Mesodermal cell (in vitro differentiated cells): ENCODE measurements at regions not wholly inside any gene's neighbourhood (a gene's known extent, or its start where the extent isn't known, plus 50 kb on each side); places are given as distances from the start of the nearest gene placed in this dataset.

Source experiments
- H3K27ac ChIP-seq: 2 replicates; pipeline ENCODE4 v1.7.0; 2013; ENCODE audit warnings: mild to moderate bottlenecking, low read depth, low read length, moderate library complexity; ENCODE audit not compliant: severe bottlenecking
- H3K36me3 ChIP-seq: 2 replicates; pipeline ENCODE4 v1.7.1; 2013; ENCODE audit warnings: mild to moderate bottlenecking, low read length, moderate library complexity; ENCODE audit not compliant: control insufficient read depth, insufficient read depth
- H3K4me1 ChIP-seq: one replicate; pipeline ENCODE4 v1.7.1; 2013; ENCODE audit warnings: mild to moderate bottlenecking, low read length; ENCODE audit not compliant: insufficient read depth, control insufficient read depth, poor library complexity, severe bottlenecking
- H3K4me3 ChIP-seq: 2 replicates; pipeline ENCODE4 v1.7.0; 2013; ENCODE audit warnings: low read length, control low read depth, mild to moderate bottlenecking; ENCODE audit not compliant: insufficient read depth, poor library complexity, severe bottlenecking; ENCODE audit errors: extremely low read depth
- H3K9me3 ChIP-seq: 2 replicates; pipeline ENCODE4 v1.7.1; 2013; ENCODE audit warnings: mild to moderate bottlenecking, low read length, moderate library complexity; ENCODE audit not compliant: control insufficient read depth
- WGBS, 2 experiments: methylation state at CpG; one replicate each; pipeline ENCODE4 v1.1.5; 2013; ENCODE audit warnings: missing lambda C conversion rate in 2 of 2; ENCODE audit not compliant: insufficient coverage in 2 of 2; 5-methylcytosine and 5-hydroxymethylcytosine counted together

- Histone ChIP-seq H3K27ac (no peak overlapping the region), H3K36me3 (no peaks in the 10 kb centered on the region)
- 86 to 100% methylated on average over 1 to 2 of the region's 3 CpGs for WGBS, 2 experiments
These were observed 1074.6 kb upstream of the RBFOX1 start for GRCh38 chr16:6258056-6258455.

DNA sequence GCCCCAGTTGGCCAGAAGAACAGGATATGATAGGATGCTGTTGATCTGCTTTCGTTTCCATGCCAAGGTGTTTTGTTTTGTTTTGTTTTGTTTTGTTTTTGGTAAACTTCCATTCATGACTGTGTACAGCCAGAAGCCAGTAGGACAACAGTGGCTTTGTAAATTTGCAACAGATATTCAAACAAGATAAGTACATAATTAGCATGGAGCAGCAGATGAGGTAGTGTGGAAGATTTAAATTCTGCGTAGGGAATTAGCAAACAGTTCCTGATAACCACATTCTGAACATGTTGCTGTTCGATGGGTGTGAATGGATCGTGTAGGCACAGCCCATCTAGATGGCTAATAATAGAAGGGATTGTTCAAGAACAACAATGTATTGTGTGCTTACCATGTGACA, 1080.1 kb upstream of the RBFOX1 start:
- Histone ChIP-seq H3K4me1 (no peaks in the 10 kb centered on the region), H3K4me3 (no peak overlapping the region), H3K36me3 (no peaks in the 10 kb centered on the region), H3K27ac (no peak overlapping the region), H3K9me3 (no peaks in the 10 kb centered on the region)
- 89 to 96% methylated on average over 3 to 4 of the region's 4 CpGs for WGBS, 2 experiments

More at GRCh38 chr16:6258056-6258455, 1074.6 kb upstream of the RBFOX1 start:
- H3K9me3 ChIP-seq: no peaks in the 10 kb centered on the region
- H3K4me3 ChIP-seq: no peak overlapping the region
- H3K4me1 ChIP-seq: no peaks in the 10 kb centered on the region

- 37 to 60% methylated on average over 3 of the region's 3 CpGs for whole genome bisulfite sequencing, 2 experiments
- H3K4me3 ChIP-seq: no peak overlapping the region
- no peaks in the 10 kb centered on the region for H3K4me1 ChIP-seq
- no peak overlapping the region for H3K27ac ChIP-seq
- no peaks in the 10 kb centered on the region for H3K9me3 ChIP-seq
- no peaks in the 10 kb centered on the region for H3K36me3 ChIP-seq
These were observed 1082.1 kb upstream of the RBFOX1 start for GRCh38 chr16:6250511-6250910.

DNA sequence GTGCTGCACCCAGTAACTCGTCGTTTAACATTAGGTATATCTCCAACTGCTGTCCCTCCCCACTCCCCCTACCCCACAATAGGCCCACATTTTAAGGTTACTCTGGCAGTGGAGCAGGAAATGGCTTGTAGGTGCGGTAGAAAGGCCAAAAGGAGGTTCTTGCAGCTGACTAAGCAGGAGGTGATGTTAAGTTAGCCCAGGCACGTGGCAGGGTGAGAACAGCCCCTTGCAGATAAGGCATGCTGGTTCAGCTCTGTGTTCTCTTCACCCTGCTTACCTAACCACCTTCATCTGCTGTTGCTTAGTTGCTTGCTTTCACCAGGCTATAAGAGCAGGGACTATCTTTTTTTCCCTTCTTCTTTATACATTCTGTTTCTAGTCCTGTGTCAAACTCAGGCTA, 1082.8 kb upstream of the RBFOX1 start:
- no peak overlapping the region for H3K27ac ChIP-seq
- H3K9me3 ChIP-seq: no peaks in the 10 kb centered on the region
- no peaks in the 10 kb centered on the region for H3K4me1 ChIP-seq
- no peaks in the 10 kb centered on the region for H3K36me3 ChIP-seq
- no peak overlapping the region for H3K4me3 ChIP-seq
- WGBS, 2 experiments: 27 to 63% methylated on average over 1 to 2 of the region's 4 CpGs

DNA sequence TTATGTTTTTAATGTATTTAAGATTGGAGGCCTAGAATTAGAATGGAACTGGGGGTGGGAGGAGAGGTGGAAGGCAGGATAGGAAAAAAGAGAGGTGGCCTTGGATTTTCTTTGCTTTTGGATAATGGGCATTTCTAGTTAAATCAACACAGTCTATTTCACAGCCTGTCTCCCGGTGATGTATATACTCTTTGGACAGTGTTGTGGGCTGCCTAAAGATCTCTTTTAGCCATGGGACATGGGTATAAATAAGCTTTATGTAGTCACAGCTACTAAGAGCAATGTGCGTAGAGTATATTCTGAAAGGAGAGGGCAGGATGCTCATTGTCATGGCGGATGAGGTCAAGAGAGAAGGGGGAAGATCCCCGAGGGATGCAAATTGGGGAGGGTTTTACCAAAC, 1084.4 kb upstream of the RBFOX1 start:
- H3K9me3 ChIP-seq: no peaks in the 10 kb centered on the region
- no peaks in the 10 kb centered on the region for H3K4me1 ChIP-seq
- 87 to 92% methylated on average over 2 of the region's 4 CpGs for WGBS, 2 experiments
- no peak overlapping the region for H3K4me3 ChIP-seq
- H3K27ac ChIP-seq: no peak overlapping the region
- H3K36me3 ChIP-seq: no peaks in the 10 kb centered on the region

DNA sequence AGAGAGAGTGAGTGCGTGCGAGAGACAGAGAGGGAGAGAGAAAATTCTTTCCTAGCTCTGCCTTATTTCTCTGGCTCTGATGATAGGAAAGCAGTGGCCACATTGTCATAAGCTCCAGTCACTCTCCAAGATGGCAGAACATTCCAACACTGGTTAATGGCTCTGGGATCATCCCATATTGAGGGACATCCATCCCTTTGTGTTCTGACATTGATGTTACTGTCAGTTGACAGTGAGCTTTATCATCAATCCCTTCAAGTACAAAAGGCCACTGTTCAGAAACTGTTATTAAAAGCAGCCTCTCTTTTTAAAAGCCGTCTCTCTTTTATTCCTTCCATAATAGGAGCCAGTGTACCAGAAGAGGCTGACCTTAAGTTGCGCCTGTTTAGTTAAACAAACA, 1084.9 kb upstream of the RBFOX1 start:
- H3K36me3 ChIP-seq: no peaks in the 10 kb centered on the region
- H3K4me3 ChIP-seq: no peak overlapping the region
- H3K4me1 ChIP-seq: no peaks in the 10 kb centered on the region
- WGBS, 2 experiments: 80% methylated on average over 1 of the region's 4 CpGs; no CpG with 5 or more reads in 1 of the 2 experiments
- no peaks in the 10 kb centered on the region for H3K9me3 ChIP-seq
- H3K27ac ChIP-seq: no peak overlapping the region

DNA sequence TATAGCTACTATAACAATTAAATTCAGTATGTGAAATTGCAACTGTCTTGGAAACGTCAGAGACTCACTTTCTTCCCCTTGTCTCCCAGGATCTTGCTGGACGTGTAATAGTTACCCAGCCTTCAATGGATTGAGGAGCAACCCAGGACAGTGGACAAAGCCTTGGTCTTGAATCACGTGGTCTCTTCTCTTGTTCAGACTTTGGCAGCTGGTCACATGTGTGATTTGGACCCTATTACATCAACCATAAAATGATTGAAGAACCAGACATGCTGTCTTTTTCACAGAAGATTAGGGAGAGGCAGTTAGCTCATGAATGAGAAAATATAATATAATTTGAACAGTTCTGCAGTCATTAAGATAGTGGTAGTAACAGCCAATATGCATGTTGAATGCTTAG, 1085.5 kb upstream of the RBFOX1 start:
- H3K9me3 ChIP-seq: no peaks in the 10 kb centered on the region
- no peak overlapping the region for H3K27ac ChIP-seq
- no peak overlapping the region for H3K4me3 ChIP-seq
- H3K36me3 ChIP-seq: no peaks in the 10 kb centered on the region
- WGBS, 2 experiments: 79 to 92% methylated on average over 2 of the region's 3 CpGs
- H3K4me1 ChIP-seq: no peaks in the 10 kb centered on the region

DNA sequence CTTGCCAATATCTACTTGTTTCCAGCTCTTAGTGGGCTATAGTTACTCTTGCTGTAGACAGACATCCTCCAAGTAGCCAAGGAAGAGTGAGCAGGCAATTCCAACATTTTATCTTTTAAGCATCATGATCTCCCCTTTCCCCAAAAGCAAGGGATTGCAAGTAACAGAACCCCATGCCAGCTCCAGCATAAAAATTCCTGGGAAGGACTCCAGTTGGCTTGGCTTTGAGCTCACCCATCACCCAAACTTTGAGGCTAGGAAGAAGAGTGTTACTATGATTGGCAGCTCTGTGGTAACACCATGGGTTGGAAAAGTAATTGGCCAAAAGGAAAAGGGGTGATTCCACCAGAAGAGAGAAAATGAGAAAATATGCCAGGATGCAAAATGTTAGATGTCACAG, 1086.4 kb upstream of the RBFOX1 start:
- H3K4me3 ChIP-seq: no peak overlapping the region
- no peaks in the 10 kb centered on the region for H3K36me3 ChIP-seq
- no peak overlapping the region for H3K27ac ChIP-seq
- no peaks in the 10 kb centered on the region for H3K4me1 ChIP-seq
- no peaks in the 10 kb centered on the region for H3K9me3 ChIP-seq

- H3K4me3 ChIP-seq: no peak overlapping the region
- no peaks in the 10 kb centered on the region for H3K9me3 ChIP-seq
- 60 to 77% methylated on average over 2 of the region's 4 CpGs for WGBS, 2 experiments
- no peaks in the 10 kb centered on the region for H3K4me1 ChIP-seq
- no peak overlapping the region for H3K27ac ChIP-seq
- H3K36me3 ChIP-seq: no peaks in the 10 kb centered on the region
These were observed 1100.6 kb upstream of the RBFOX1 start for GRCh38 chr16:6232056-6232455.

- 92 to 100% methylated on average over 1 of the region's 1 CpG for WGBS, 2 experiments
- Histone ChIP-seq H3K27ac (no peak overlapping the region), H3K4me3 (no peak overlapping the region), H3K9me3 (no peaks in the 10 kb centered on the region), H3K36me3 (no peaks in the 10 kb centered on the region), H3K4me1 (no peaks in the 10 kb centered on the region)
These were observed 1101.2 kb upstream of the RBFOX1 start for GRCh38 chr16:6231398-6231797.

- WGBS, 2 experiments: 65 to 94% methylated on average over 3 to 5 of the region's 6 CpGs
- no peak overlapping the region for H3K4me3 ChIP-seq
- no peaks in the 10 kb centered on the region for H3K36me3 ChIP-seq
- no peaks in the 10 kb centered on the region for H3K4me1 ChIP-seq
- no peaks in the 10 kb centered on the region for H3K9me3 ChIP-seq
- no peak overlapping the region for H3K27ac ChIP-seq
These were observed 1103.5 kb upstream of the RBFOX1 start for GRCh38 chr16:6229186-6229585.

DNA sequence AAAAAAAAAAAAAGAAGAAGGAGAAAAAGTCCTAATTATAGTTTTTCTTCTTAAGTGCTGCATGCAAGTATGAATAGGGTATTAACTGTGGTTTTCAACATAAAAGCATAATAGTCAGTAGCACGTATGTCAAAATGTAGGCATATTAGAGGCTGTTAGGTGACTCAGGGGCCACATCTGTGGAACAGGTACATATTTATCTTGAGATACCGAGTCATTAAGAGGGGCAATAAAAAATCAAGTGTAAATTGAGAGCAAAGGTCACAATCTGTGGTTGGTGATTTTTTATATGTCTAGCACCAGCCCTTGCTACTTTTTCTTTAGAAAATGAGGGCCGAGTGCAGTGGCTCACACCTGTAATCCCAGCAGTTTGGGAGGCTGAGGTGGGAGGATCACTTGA, 1113.8 kb upstream of the RBFOX1 start:
- no peak overlapping the region for H3K4me3 ChIP-seq
- WGBS, 2 experiments: 61 to 67% methylated on average over 3 of the region's 3 CpGs
- H3K4me1 ChIP-seq: no peaks in the 10 kb centered on the region
- no peak overlapping the region for H3K27ac ChIP-seq
- H3K36me3 ChIP-seq: no peaks in the 10 kb centered on the region
- no peaks in the 10 kb centered on the region for H3K9me3 ChIP-seq
